RKO (cell line): ENCODE measurements at regions not wholly inside any gene's neighbourhood (a gene's known extent, or its start where the extent isn't known, plus 50 kb on each side); places are given as distances from the start of the nearest gene placed in this dataset.
"Not testable (repeated sequence)": the region's sequence is repeated elsewhere in the genome, so short reads cannot be mapped to it uniquely, and the experiment has no call there.

Experiments used
- DNase-seq: peaks from one replicate; pipeline ENCODE4 v3.0.0-alpha.2; 2016; ENCODE audit warnings: low spot score

DNA sequence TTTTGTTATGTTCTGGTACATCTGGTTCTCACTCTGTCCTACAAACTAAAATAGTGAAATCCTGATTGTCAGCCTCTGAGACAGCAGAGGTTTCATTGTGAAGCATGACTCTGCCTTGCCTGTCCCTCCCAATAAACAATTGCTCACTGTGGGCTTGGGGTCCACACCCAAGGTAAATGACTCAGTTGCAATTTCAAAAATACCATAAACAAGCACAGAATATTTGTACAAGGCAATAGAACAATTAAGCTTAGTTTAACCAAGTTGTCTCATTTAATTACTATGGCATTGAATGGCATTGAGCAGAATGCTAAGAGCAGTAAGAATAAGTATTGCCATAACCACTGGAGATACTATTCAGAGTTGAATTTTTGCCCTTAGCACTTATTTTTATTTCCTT, 353.6 kb downstream of the SPRY2 start:
- DNase-seq, result no peak

DNA sequence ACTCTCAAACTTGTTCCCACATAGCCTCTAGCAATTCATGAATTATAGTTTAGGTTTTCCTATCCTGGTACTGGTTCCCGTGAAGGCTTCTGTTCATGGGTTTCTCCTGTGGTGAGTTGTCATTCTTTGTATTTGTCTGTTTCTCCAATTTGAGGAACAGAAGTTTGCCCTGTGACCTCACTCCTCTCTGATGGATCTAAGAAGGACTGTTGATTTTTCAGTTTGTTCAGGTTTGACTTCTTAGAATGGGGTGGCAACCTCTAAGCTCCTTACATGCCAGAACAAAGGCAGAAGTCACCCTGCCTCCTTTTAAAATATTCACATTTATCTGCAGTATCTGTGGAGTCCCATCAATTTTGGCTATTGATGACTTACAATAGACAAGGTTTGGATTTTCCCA, 354.0 kb downstream of the SPRY2 start:
- no peak for DNase-seq

DNA sequence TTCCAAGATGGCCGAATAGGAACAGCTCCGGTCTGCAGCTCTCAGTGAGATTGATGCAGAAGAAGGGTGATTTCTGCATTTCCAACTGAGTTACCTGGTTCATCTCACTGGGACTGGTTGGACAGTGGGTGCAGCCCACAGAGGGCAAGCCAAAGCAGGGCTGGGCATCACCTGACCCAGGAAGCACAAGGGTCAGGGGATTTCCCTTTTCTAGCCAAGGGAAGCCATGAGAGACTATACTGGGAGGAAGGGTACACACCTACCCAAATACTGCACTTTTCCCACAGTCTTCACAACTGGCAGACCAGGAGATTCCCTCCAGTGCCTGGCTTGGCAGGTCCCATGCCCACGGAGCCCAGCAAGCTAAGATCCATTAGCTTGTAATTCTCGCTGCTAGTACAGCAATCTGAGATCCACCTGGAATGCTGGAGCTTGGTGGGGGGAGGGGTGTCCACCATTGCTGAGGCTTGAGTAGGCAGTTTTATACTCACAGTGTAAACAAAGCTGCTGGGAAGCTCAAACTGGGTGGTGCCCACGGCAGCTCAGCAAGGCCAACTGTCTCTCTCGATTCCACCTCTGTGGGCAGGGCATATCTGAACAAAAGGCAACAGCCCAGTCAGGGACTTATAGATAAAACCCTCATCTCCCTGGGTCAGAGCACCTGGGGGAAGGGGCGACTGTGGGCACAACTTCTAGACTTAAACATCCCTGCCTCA, 365.8 kb downstream of the SPRY2 start:
- DNase-seq, result not testable (repeated sequence)

DNA sequence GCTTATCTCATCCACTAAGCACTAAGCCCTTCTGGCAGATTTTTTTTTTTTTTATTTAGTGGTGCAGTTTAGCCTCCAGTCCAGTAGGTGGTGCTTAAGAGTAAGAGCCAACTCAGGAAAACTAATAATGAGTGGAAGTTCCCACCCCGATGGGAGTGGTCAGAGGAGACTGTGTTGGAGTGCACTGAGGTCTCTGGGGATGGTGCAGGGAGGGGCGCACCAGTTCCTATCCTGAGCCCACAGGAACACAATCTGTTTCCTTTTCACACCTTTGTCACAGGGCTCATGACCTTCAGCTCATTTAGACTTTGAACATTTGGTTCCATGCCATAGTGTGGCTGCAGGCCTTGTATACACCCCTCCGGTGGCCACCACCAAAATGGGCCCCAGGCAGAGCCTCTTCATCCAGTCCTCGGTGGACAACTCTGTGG, 367.4 kb downstream of the SPRY2 start:
- peak; percentile 8 for DNase-seq

DNA sequence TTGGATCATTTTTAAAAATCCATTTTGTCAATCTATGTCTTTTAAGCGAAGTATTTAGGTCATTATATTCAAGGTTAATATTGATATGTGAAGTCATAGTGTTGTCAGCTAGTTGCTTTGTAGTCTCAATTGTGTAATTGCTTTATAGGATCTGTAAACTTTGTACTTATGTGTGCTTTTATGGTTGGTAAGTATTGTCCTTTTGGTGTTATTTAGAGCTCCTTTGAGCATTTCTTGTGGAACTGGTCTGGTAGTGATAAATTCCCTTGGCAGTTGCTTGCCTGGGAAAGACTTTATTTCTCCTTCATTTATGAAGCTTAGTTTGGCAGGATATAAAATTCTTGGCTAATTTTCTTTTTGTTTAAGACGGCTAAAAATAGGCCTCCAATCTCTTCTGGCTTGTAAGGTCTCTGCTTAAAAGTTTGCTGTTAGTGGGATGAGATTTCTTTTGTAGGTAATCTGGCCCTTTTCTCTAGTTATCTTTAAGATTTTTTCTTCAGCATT, 368.8 kb downstream of the SPRY2 start:
- DNase-seq, result no peak

DNA sequence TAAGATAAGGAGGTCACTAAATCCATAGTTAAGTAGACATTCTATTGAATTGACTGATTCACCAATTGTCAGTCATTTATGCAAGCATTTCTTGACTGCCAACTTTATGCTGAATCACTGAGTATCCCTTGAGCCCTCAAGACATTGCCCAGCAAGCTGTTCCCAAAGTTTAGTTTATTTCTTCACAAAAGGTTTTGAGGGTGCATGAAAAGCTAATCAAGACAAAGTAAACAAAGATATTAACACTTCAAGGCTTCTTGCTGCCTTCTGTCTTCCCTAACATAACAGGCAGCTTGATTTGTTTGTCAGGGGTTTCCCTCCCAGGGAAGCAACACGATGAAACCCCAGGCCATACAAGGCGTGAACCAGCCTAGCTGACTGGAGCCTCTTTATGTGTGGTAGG, 374.4 kb downstream of the SPRY2 start:
- no peak for DNase-seq

DNA sequence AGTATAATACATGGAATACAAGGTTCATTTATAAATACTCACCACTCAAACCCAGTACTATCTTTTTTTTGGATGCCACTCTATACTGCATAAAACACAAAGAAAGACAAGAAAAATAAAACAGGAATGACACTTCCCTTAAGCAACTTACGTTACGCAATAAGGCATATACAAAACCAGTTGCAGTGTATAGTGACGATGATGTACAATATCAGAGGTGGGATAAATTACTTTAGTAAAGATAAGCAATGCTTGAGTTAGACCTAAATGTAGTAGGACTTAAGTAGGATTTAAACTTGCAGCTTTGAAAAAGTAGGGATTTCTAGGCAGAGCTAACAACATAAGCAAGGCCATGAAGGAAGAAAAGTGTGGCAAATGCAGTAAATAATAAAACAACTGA, 374.9 kb downstream of the SPRY2 start:
- DNase-seq, result no peak

DNA sequence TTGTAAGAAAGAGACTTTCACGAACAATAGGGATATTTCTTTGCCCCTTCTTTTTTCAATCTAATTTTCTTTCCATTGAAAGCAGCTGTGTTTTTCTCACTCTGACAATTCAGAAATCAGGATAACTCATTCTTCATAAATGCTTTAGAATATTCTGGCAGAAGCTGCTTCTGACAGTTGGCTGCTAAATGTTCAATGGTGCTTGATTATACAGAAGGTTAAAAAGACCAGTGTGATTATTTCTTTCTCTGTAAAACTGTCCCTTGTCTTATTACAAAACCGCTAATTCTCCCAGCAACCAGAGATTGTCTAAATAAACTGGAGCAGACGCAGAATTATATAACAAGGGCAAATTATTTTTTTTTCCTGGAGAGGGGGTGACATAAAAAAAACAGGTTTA, 394.4 kb downstream of the SPRY2 start:
- no peak for DNase-seq

DNA sequence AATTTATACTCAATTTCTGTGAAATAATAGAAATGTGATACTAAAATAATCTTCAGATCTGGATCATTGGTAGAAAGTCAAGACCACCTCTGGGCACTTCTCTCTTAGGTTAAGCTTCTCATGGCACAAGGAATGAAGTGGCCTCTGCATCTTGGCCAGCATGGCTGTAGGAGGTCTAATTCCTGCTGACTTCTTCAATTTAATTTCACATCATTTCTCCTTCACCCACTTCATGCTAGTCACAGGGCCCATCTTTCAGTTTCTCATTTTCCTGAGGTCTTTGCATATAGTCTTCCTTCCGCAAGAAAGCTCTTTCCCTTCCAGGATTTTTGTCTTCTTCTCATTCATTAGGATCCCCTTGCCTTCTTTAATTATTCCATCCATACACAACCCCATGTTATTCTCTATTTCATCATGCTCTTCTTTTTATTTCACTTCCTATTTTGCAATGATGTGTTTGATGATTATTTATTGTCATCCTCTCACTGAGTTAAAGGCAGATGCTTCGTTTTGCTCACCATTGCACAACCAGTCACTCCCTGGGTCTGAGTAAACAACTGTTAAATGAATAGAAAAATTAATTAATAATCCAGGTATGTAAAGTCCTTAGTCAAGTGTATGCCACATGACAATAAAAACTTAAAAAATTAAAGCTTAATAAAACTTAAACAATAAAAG, 397.4 kb downstream of the SPRY2 start:
- DNase-seq, result no peak

DNA sequence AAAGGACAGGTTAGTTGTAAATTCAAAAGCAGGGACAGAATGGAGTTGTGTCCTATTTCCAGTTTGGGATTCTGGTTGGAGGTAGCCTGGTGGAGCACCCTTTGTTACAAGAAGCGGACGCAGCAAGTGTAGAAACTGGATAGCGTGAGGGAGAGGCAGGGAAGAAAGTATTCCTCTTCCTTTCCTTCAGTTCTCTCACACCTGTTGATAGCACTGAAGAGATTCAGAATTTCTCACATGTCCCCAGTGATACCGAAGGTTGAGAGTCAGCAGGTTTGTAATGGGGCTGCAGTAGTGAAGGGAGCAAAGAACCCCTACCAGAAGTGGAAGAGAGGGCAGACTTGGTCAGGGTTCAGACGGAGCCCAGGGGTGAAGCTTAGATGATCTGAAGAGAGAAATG, 399.2 kb downstream of the SPRY2 start:
- DNase-seq, result no peak

DNA sequence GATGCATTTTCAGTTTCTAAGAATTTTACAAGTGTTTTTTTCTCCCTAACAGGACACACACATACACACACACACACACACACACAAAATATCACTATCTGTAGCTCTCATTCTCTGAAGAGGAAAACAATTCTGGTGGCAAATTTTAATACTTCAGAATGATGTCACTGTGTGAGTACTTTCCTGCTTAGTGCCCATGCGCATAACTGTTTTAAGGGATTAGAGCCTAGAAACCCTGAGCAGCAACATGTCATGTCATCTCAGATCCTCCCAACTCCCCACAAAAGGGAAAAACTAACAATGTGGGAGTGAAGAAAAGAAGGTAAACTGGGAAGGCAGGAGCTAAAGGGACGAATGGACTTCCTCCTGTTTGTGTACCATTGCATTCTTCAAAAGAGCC, 401.2 kb downstream of the SPRY2 start:
- DNase-seq, result no peak

DNA sequence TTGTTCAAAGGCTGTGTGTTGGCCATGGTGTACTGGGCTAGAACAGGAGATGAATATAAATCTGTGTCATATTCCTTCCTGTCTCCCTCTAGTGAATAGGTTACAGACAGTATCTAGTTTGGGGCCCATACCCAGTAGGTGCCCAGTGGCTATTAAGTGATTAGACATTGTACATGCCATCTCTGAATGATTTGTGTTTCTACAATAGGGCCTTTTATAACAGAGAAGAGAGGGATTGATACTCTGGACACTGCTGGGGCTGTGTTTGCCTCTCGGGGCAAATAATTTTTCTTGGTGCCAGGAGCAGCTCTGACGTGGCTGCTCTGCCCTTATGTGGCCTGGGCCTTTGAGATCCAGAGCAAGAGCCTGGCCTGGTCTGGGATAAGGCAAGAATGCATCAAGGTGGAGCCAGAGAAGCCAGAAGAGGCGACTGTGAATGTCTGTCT, 403.1 kb downstream of the SPRY2 start:
- no peak for DNase-seq

DNA sequence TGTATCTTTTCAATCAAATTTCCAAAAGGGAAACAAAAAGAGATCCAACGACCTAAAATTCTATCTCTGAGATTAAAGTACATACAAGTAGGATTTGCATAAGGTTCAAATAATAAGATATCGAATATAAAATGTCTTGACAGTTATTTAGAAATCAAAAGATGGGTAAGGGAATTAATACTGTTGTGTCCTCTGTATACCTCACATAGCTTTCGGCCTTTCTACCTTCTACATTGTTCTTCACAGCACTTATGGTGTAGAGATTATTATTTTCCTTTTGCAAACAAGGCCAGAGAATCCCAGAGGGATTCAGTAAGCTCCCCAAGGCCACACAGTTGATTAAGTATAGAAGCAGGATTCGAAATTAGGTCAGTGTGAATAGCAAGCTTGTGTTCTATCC, 403.6 kb downstream of the SPRY2 start:
- no peak for DNase-seq

DNA sequence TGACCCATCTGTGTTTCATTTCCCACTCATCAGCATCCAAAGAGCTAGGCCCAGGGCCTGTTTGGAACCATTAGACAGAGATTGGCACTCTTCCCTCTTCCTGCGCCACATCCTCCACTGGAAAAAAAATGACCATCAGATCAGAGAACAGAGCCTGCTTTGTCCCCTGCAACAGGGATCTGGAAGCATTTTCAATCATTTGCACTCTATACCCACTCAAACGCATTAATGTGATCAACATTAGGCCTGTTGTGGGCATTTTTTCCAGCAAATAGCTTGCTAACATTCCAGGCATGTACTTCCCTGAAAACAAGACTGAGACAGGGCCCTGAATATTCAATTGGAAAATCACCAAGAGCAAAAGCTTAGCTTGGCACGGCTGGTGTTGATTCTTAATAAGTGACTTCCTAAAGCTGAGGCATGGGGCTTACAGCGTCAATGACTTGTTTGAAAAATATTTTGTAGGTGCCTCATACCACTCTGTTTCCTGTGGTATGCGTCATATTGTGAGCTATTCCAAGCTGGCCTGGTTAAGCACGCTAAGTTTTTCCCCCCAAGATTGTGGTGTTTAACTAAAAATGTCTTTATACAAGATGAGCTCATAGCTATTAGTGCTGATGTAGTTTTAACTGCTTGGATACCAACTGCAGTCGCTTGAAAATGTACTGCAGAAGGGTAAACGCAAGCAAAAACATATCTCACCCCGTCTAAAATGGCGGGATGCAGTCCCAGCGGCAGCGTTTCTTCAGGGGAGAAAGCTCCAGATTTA, 404.4 kb downstream of the SPRY2 start:
- DNase-seq, result peak; percentile 94

DNA sequence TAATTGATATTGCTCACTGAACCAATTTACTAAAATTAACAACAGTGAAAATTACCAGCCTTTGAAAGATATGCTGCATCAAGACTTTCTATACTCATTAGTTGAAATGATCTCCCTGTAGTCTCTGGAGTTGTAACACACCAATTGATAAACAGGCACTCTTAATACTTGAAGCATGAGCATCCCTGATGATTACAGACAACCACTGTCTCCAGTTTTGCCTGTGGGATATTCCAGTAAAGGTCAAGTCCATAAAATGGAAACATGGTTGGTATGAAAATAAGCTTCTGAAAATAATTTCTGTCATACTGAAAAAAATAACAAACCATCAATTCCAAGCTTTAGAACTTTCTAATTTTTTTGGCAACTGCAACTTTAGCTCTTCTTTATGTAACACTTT, 405.8 kb downstream of the SPRY2 start:
- no peak for DNase-seq

DNA sequence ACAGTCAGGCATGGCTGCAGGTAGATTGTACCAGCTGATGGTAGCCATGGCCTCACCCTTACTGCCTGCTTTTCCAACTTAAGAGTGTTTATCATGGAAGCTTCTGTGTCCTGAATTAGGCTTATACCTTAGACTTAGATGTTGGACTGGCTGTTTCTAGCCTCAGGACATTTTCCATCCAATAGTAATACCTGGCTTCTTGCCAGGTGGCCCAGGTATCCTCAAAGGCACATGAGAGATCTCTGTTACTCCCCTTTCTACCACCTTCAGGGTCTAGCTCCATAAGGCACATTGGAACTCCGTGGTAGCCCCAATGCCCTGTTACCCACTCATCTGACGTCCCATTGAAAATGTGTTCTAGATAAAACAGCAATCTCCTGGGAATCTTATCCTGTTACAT, 407.5 kb downstream of the SPRY2 start:
- no peak for DNase-seq

DNA sequence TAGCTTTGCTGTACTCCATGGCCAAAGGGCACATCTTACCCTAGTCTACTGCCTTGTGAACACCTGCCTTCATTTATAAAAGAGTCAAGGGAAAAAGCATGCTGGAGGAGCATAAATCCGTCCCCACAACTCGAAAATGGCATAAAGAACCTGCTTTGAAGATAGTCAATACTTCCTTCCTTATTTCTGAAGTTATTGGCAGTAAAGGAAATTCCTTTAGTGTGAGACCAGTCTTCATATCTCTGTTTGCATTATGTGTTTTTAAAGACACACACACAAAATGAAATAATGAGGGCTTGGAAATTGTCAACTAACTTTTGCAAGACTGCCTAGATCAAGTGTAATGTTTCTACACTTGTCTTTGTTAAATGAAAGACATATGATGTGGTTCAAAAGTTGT, 408.4 kb downstream of the SPRY2 start:
- DNase-seq, result no peak

DNA sequence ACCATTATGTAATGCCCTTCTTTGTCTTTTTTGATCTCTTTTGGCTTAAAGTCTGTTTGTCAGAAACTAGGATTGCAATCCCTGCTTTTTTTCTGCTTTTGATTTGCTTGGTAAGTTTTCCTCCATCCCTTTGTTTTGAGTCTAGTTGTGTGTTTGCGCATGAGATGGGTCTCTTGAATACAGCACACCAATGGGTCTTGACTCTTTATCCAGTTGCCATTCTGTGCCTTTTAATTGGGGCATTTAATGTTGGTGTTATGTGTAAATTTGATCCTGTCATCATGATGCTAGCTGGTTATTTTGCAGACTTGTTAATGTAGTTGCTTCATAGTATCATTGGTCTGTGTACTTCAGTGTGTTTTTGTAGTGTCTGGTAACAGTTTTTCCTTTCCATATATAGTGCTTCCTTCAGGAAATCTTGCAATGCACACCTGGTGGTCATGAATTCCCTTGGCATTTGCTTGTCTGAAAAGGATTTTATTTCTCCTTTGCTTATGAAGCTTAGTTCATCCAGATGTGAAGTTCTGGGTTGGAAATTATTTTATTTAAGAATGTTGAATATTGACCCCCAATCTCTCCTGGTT, 416.9 kb downstream of the SPRY2 start:
- not testable (repeated sequence) for DNase-seq

DNA sequence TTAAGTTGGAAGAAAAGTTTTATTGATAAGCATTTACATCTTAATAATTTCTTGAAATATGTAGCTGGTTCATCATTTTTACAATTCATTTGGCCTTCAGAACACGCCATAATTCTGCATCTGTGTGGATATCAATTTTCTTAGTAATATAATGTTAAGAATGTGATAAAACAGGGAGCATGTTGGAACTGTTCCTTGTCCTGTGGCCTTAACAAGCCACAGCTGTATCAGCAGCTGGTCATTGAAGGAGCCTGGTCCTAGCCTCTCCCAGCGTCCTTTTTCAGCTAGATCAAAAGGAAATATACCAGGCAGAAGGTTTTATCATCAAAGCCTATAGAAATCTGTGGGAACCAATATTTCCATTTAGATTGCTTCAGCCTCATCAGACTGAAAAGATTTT, 421.8 kb downstream of the SPRY2 start:
- DNase-seq, result no peak

DNA sequence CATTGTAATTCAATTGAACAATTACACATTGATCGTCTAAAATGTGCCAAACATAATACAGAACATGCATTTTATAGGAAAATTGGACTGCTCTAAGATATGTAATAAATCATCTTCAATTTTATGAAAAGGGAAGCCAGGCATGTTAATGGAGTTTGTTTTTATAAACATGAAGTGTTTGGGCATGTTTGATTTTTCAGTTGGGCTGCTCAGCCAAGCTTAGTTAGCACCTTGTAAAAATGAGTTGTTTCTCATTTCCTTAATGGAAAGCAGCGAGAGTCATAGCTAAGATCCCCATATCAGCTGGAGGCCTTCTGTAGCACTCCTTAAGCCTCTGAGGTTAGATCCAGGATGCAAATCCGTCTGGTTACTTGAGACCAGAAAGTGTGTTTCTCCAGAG, 422.3 kb downstream of the SPRY2 start:
- DNase-seq, result no peak

DNA sequence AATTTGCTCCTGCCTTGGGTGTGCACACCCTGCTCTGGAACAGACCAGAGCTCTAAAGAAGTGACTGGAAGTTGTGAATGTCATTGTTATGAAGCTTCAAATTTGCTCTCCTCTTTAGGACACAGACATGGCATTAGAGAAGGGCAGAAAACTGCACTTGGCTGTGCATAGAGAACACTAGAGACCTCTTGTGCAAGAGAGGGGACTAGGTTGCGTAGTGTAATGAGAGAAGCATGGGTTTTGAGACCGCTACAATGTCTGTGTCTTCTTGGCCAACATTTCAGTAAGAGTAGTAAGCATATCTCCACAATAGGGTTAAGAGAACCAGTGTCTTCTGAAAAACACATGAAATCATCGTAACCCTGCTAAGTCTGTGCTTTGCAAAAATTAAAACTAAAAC, 423.3 kb downstream of the SPRY2 start:
- no peak for DNase-seq

DNA sequence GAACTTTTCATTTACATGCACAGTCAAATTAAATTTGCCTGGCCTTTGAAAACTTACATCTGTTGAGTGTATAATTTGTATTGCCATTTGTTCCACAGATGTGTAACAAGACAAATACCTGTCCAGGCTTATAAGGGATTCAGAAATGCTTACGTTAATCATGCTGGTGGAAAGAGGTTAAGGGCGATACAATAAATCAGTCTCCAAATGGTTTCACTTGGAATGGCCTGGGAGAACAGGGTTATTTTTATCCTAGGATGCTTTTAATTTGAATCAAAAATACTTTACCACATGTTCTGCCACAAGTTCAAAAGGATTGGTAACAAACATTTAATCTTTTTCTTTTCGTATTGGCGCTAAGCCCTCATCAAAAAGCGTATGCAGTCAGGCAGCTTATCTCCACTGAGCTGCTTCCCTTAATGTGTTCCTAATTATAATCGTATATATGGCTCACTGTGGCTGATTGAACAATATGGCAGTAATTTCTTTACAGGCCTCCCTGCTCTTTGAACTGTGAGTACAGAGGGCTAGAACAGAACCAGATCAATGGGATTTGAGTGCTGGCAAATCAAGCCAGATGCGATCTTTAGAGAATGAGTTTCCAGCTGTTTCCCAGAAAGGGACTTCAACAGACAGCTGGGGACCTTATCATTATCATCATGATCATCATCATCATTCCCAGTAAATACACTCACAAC, 425.7 kb downstream of the SPRY2 start:
- no peak for DNase-seq
